ENCODE measurements at regions not wholly inside any gene's neighbourhood (a gene's known extent, or its start where the extent isn't known, plus 50 kb on each side); places are given as distances from the start of the nearest gene placed in this dataset.

DNA sequence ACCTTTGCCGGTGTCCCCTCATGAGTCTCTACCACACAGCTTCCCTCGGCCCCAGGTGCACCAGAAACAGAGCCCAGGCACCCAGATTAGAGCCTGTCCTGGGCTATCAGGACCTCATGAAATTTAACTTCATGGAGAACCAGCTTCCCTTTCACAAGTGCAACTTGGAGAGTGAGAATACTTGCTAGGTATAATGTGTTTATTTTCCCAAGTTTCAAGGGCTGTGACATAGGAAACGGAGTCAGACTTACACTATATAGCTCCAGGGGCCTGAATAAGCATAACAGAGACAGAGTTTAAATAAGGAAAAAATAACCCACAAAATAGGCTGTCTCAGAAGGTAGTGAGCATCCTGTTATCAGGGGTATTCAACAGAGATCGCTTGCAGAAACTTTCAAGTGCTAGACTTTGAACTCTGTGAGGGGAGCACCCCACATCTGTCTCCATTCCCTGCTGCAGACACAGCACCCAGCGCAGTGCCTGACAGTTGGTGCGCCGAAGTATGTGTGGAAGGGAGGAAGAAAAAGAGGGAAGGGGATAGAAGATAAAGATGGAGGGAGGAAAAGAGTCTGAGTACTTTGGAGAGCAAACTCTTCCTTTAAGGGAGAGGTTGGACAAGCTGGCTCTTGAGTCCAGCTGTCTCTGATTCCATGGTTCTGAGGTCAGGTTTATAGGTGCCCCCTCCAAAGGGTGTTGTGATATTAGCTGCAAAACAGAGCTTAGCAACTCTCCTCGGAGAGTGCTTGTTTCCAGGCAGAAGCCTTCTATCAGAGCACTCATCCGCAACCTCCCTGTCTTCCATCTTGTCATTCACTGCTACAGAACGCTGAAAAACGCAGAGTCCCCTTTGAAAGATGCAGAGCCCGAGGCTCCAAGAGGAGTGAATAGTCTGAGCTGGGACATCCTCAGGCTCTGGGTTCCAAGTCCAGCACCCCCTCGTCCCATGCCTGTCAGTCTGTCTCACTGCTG is 84.8 kb downstream of the CPN2 start:
- TF ChIP-seq, protein P1, sequence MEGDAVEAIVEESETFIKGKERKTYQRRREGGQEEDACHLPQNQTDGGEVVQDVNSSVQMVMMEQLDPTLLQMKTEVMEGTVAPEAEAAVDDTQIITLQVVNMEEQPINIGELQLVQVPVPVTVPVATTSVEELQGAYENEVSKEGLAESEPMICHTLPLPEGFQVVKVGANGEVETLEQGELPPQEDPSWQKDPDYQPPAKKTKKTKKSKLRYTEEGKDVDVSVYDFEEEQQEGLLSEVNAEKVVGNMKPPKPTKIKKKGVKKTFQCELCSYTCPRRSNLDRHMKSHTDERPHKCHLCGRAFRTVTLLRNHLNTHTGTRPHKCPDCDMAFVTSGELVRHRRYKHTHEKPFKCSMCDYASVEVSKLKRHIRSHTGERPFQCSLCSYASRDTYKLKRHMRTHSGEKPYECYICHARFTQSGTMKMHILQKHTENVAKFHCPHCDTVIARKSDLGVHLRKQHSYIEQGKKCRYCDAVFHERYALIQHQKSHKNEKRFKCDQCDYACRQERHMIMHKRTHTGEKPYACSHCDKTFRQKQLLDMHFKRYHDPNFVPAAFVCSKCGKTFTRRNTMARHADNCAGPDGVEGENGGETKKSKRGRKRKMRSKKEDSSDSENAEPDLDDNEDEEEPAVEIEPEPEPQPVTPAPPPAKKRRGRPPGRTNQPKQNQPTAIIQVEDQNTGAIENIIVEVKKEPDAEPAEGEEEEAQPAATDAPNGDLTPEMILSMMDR (IDR thresholded peaks at IDR 0.05 in 4 of 5, conservative IDR thresholded peaks at IDR 0.05 in 1 of 5) = no peak
- no peak for TF ChIP-seq POLR2A (IDR thresholded peaks at IDR 0.05)
- Histone ChIP-seq H3K4me3 (no peak overlapping the region), H3K27me3 (no peaks in the 10 kb centered on the region), H3K9me3 (no peaks in the 10 kb centered on the region), H3K36me3 (no peaks in the 10 kb centered on the region), H3K27ac (peak overlapping the region; percentile 61 to 71 (median 68)), H3K4me1 (peaks cover 31 to 44% of the 10 kb centered on the region in 2 donors)
- intact Hi-C loops (cut with DNase I; ENCODE audit: low total_unique reads) = no loop called here
- in situ Hi-C loops (cut with MboI; ENCODE audit: low sequenced_read_pairs in 4 of 4) = loop anchor here in 1 of 4 donors (10.0 kb wide), 1 partner anchor 121 kb away; no protein-coding TSS in a partner anchor
- DNase-seq = no peak
- ATAC-seq = peak in 1 of 2 donors; percentile 8

DNA sequence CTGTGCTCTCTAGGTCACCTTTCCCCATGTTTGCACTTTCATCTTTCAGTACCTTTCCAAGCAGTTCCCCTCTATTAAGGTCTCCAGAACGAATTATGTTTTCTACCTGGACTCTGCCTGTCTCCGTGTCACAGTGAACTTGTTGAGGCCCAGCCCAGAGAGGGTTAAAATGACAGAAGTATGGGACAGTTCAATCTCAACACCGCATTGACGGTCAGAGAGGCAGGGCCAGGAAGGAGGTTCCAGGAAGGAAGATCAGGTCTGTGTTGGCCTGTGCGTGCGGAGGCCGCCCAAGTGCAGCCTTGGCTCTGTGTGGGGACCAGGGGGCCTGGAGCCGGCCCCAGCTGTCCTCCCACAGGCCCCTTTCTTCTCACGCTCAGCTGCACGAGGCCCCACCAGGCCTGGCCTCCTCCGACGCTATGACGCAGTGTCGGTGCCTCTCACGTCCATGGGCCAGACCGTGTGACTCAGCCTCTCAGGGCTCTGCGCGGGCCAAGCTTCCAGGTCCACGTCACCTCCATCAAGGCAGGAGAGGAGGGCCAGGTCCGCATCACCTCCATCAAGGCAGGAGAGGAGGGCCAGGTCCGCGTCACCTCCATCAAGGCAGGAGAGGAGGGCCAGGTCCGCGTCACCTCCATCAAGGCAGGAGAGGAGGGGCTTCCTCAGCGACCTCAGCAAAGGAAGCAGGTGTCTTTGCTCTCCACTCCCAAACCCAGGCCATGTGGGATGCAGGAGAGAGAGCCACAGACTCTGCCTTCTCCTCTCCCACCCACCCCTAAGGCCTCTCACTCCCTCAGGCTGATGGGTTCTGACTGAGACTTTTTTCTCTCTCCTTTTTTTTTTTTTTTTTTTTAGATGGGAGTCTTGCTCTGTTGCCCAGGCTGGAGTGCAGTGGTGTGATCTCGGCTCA is 83.1 kb downstream of the CPN2 start:
- no peak for DNase-seq
- intact Hi-C loops (cut with DNase I; ENCODE audit: low total_unique reads) (no loop called here), in situ Hi-C loops (cut with MboI; ENCODE audit: low sequenced_read_pairs in 4 of 4) (loop anchor here in 1 of 4 donors (10.0 kb wide), 1 partner anchor 123 kb away; no protein-coding TSS in a partner anchor)
- no peaks in the 10 kb centered on the region for H3K36me3 ChIP-seq
- ATAC-seq = no peak
- no peak overlapping the region for H3K4me3 ChIP-seq
- TF ChIP-seq, protein P1 (IDR thresholded peaks at IDR 0.05 in 4 of 5, conservative IDR thresholded peaks at IDR 0.05 in 1 of 5) = no peak
- no peak for TF ChIP-seq POLR2A (IDR thresholded peaks at IDR 0.05)
- H3K4me1 ChIP-seq = peaks cover 39 to 56% of the 10 kb centered on the region in 2 donors
- H3K27me3 ChIP-seq = no peaks in the 10 kb centered on the region
- peak overlapping the region in 1 of 4 donors; percentile 6 for H3K27ac ChIP-seq
- H3K9me3 ChIP-seq = no peaks in the 10 kb centered on the region

DNA sequence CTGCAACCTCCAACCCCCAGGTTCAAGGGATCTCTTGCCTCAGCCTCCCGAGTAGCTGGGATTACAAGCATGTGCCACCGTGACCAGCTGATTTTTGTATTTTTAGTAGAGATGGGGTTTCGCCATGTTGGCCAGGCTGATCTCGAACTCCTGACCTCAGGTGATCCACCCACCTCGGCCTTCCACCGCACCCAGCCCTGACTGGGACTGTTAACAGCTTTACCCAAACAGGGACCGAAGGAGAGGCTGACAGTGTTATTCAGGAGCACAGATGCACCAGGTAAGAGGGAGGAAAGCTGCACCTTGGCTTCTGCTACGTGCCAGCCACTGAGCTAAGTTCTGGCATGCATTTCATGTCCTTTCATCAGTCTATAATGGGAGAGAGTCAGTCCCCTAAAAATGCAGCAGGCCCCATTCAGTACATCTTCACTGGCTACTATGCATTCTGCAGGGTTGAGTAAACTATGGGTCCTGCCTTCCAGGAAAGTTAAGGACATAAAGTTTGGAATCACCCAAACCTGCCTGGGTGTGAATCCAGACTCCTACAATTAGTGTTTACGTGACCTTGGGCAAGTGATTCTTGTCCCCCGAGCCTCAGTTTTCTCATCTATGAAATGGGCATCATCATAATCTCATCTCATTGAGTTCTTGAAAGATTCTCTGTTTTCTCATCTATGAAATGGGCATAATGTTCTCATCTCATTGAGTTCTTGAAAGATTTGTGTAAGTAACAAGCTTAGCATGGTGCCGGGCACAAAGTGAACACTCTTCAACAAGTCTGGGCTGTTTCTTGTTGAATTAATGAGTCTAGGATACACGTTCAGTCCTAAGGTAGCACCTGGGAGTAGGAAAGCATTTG is 82.2 kb downstream of the CPN2 start:
- no peaks in the 10 kb centered on the region for H3K36me3 ChIP-seq
- in situ Hi-C loops (cut with MboI; ENCODE audit: low sequenced_read_pairs in 4 of 4) (loop anchor here in 1 of 4 donors (10.0 kb wide), 1 partner anchor 124 kb away; no protein-coding TSS in a partner anchor), intact Hi-C loops (cut with DNase I; ENCODE audit: low total_unique reads) (no loop called here)
- peak overlapping the region in 3 of 4 donors; percentile 84 to 94 (median 89) for H3K27ac ChIP-seq
- ATAC-seq = no peak
- H3K4me1 ChIP-seq = peaks cover 39 to 56% of the 10 kb centered on the region in 2 donors
- TF ChIP-seq, protein P1 (IDR thresholded peaks at IDR 0.05 in 4 of 5, conservative IDR thresholded peaks at IDR 0.05 in 1 of 5) = no peak
- TF ChIP-seq POLR2A (IDR thresholded peaks at IDR 0.05) = no peak
- no peaks in the 10 kb centered on the region for H3K27me3 ChIP-seq
- no peaks in the 10 kb centered on the region for H3K9me3 ChIP-seq
- peak overlapping the region in 1 of 4 donors; percentile 1 for H3K4me3 ChIP-seq
- no peak for DNase-seq

All from gastrocnemius medialis (tissue), 4 donors.